ENCODE measurements at regions not wholly inside any gene's neighbourhood (a gene's known extent, or its start where the extent isn't known, plus 50 kb on each side); places are given as distances from the start of the nearest gene placed in this dataset.

- TF ChIP-seq POLR2A (IDR thresholded peaks at IDR 0.05) (no peak), EP300 (IDR thresholded peaks at IDR 0.05) (no peak), CTCF (IDR thresholded peaks at IDR 0.05) (no peak)
Measured at GRCh38 chr20:50374541-50375078, 135.6 kb upstream of the PTPN1 start.

All from gastroesophageal sphincter (tissue), 3 donors.